ENCODE measurements at regions not wholly inside any gene's neighbourhood (a gene's known extent, or its start where the extent isn't known, plus 50 kb on each side); places are given as distances from the start of the nearest gene placed in this dataset.
"Not testable (repeated sequence)": the region's sequence is repeated elsewhere in the genome, so short reads cannot be mapped to it uniquely, and the experiment has no call there.

- DNase-seq: no peak
Observed at GRCh38 chr2:53252115-53252514, 515.5 kb upstream of the CHAC2 start.

- DNase-seq: no peak
Observed at GRCh38 chr2:53247956-53248735, 519.5 kb upstream of the CHAC2 start.

DNA sequence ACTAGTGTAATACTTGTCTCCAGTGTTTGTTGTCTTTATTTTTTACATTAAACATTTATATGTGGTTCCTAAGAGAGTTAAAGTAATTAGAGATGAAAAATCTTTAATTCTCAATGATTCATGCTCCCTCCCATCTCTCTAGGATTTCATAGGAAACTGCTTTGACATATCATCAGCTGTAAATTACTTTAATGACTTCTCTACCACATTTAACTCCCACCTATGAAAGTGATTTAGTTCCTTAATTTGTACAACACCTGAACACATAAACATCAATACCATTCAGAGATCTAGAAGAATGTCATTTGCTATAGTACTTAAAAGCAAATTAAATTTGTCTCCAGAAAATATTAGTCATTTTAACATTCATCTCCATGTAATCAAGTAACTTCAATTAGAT lies 524.2 kb upstream of the CHAC2 start:
- no peak for DNase-seq

DNA sequence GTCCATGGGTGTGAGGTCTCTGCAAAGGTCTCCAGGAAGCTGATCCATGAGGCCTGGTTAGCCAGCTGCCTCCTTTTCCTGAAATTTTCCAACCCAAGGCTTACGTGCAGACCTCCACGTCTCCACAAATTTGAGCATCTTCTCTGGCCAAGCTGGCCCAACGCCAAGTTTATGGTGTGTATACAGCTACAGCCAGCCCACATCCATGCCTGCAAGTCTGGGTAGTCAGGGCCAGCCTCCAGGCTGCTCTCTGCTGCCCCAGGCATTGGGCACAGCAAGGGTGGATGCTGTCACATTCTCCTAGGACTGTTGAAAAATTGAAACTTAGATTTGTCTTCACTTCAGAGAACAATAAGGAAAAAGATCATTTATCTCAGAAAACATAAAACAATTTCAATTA lies 525.5 kb upstream of the CHAC2 start:
- no peak for DNase-seq

DNA sequence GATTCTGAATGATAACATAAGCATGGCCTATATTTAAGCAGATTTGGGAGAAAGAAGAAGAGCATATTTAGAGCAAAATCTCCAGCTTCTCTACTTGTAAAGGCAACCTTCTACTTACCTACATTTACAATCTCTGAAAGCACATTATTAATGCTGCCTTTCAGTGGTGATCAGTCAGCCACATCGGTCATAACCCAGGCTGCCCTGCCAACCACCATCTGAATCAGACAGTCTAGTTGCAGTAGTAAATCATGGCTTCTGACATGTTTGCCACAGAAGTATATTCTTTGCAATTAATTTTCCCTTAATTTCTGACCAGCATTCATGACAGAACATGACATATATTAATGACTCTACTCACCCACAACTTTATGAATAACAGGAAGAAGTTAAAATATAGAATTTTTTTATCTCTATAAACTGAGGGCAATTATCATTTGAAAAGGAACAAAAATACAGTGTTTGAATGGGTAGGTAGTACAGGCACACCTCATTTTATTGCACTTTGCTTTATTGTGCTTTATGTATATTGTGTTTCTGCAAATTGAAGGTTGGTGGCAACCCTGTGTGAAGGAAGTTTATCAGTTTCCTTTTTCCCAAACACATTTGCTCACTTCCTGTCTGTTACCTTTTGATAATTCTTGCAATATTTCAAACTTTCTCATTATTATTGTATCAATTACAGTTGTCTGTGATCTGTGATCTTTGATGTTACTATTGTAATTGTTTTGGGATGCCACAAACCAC lies 531.6 kb upstream of the CHAC2 start:
- no peak for DNase-seq

DNA sequence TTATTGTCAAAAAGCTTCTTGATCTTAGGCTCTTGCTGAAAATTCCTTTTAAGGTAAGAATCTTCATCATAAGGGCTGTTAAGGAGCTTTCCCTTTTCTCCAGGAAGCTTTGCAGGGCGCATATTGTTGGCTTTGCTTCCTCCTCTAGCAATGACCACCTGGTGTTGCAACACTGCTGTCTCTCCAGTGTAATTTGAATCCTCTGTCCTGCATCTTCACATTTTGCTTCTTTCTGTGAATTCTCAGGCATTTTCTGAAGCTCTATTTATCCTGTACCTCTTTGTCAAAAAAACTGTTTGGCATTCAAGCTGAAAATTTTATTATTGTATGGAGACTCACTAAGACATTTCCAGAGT lies 533.1 kb upstream of the CHAC2 start:
- DNase-seq: no peak

DNA sequence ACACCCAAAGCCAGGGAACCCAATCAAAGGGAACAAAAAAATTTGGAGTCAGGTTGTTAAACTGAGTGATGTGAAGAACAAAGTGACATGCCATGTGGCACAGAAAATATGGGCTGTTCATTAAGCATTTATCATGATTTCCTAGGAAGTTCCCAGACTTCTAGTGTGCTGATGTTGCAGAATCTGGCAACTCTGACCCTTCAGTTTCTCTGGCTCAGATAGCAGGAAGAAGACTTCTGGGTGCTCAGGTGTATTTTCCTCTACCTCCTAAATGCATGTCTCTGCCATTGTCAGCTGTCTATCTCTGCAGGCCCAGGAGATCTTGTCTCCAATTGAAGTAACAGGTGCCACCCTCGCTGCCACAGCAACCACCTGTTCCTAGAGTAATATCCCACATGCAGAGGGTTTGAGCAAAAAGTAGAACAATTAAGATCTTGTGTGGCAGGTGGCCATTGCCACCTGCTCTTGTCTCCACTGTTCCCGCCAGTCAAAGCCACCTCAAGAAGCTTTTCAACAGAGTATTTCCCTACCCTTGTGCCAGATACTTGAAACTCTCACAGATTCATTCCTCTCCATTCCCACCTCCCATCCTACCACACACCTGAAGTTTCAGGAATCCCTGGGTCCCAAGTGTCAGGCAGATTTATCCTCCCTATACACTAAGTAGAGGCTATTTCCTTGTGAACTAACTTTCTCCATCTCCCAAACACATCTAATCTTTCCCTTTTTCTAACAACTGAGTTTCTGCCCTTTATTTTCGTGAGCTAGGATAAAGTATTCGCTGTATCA lies 533.7 kb upstream of the CHAC2 start:
- no peak for DNase-seq

- DNase-seq: no peak
Observed at GRCh38 chr2:53231908-53232307, 535.7 kb upstream of the CHAC2 start.

- no peak for DNase-seq
Observed at GRCh38 chr2:53230691-53231090, 536.9 kb upstream of the CHAC2 start.

DNA sequence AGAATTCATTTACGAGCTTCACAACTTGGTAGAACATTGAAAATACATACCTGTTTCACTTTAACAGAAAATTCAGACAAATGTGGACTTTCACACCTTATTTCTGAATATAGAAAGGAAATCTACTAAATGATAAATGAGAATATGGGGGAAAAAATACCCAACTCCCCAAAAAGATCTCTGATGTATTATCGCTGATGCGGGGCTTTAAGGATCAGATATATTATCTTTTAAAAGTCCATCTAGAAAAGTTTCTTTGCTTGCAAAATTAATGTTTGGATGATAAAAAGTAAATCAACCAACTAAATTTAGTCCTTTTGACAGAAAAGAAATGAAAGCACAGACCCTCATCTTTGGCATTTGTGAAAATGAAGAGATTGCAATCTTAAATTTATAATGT lies 540.1 kb upstream of the CHAC2 start:
- DNase-seq: no peak

- no peak for DNase-seq
Observed at GRCh38 chr2:53220969-53221368, 546.6 kb upstream of the CHAC2 start.

DNA sequence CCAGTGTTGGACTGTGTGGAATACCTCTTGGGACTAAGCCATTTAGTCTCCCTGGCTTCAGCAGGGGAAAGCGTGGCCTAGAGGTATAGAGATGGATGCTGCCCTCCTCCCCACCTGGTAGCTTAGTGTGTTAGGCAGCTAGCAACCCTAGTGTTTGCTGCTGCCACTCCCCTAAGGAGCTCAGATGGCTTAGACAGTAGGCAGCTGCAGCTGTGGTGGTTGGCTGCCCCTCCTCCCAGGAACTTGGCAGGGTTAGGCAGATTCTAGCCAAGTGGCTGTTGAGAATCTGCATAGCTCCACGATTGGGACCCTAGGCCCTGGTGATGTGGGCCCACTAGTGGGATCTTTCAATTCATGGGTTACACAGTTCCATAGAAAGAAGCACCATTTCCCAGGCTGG lies 550.4 kb upstream of the CHAC2 start:
- no peak for DNase-seq

DNA sequence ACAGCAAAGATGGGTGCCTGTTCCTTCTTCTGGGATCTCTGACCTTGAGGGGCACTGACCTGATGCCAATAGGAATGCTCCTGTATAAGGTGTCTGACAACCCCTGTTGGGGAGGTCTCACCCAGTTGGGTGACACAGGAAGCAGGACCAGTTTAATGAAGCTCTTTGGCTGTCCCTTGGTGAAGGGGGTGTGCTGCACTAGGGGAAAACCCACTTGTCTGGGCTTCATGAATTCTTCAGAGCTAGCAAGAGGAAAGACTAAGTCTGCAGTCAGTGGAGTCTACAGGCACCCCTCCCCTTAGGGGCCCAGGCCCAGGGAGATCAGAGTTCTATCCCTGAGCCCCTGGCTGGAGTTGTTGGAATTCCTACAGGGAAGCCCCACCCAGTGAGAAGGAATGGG lies 550.8 kb upstream of the CHAC2 start:
- no peak for DNase-seq

DNA sequence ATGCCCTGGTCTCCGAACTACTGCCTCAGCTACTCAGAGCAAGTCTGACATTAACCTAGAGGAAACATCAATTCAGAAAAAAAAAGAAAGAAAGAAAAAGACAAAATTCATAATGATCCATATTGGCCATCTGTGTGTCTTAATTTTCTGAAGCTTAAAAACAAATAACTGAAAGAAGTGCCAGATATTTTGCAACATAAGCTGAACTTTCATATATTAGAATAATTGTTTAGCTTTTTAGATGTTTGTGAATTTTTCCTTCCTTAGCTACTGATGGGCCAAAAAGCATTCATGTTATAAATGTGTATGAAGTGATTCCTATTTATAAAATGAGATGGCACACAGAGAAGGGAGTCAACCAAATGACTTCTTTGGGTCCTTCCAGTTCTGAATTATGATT lies 555.0 kb upstream of the CHAC2 start:
- no peak for DNase-seq

- no peak for DNase-seq
Observed at GRCh38 chr2:53211201-53211774, 556.3 kb upstream of the CHAC2 start.

GRCh38 chr2:53210538-53210937 lies 557.1 kb upstream of the CHAC2 start:
- no peak for DNase-seq

DNA sequence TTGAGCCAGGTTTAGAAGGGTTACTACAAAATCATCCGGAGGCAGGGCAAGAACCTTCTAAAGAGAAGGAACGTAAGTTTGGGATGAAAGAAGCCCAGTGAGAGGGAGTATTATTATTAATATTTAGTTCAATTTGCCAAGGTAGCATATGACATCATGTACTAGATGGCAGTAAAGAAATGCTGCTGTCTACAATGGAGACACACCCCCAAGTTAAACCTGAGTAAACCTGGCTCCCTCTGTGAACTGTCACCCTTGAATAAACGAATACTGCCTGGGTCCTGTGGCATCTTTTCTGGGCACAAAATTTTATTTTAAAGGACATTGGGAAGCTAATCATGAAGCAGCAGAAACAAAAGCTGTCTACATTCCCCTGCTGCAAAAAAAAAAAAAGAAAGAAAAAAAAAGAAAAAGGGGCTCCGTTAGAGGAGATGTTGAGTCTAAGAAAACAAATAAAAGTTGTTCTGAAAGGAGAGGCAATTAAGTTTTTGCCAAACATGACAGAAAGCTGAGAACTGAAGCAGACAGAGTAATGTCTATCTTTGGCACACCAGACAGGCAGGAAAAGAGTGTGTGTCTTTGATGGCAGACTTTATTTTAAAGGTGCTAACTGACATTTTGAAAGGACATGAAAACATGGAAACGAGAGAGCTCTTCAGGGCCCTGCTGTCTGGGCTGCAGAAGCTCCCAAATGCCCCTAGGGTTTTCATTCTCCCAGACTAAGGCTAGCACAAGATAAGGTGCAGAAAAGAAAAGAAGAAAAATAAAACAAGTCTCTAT lies 557.7 kb upstream of the CHAC2 start:
- DNase-seq: no peak

- no peak for DNase-seq
Observed at GRCh38 chr2:53208815-53209214, 558.8 kb upstream of the CHAC2 start.

GRCh38 chr2:53206226-53206625 lies 561.4 kb upstream of the CHAC2 start:
- not testable (repeated sequence) for DNase-seq

- DNase-seq: no peak
Observed at GRCh38 chr2:53202063-53202462, 565.5 kb upstream of the CHAC2 start.

DNA sequence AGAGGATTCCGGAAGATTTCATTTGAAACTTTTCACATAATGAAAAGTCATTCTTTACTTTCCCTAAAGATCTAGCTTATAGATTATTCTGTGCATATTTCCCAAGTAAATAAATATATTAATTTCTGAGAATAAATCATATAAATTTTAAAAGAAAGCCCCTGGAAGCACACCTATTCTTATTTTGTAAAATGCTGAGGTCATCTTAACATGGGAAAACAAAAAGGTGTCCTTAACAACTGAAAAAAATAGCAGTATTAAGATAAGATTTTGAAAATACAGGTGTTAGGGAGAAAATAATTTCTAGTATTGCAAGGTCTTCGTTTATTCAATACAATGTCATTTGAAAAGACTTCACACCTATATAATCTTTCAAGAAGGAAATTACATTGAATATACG lies 567.5 kb upstream of the CHAC2 start:
- no peak for DNase-seq

DNA sequence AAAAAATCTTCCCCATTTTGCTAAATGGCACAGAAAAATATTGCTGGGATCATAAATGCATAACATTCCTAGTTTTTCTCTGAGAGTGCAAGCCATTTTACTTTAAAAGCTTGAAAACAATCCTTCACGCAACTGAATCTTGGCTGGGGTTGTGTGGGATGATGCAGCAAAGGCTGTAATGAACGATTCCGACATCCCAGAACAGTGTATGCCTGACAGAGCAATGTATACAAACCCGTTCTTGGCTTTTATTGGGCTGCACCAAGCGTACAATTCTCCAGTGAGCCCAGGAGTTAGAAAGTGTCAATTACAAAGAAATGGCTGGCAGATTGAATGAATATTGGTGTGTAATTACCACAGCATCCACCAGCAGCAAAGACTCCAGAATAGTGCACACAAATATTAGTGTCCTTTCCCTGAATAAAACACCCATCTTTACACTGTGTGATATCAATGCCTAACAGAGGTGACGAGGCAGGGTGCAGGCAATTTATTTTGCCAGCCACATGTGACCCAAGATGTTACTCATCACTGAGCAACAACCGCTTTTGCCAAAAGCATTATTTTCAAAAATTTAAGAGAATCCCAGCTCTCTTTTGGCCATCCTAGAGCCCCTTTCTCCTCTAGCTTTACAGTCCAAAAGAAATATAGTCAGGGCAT lies 578.6 kb upstream of the CHAC2 start:
- DNase-seq: no peak

Measured in activated CD4-positive, alpha-beta T cell treated with anti-CD3 and anti-CD28 coated beads for 48 hours (primary cell).